ENCODE measurements at regions not wholly inside any gene's neighbourhood (a gene's known extent, or its start where the extent isn't known, plus 50 kb on each side); places are given as distances from the start of the nearest gene placed in this dataset.

DNA sequence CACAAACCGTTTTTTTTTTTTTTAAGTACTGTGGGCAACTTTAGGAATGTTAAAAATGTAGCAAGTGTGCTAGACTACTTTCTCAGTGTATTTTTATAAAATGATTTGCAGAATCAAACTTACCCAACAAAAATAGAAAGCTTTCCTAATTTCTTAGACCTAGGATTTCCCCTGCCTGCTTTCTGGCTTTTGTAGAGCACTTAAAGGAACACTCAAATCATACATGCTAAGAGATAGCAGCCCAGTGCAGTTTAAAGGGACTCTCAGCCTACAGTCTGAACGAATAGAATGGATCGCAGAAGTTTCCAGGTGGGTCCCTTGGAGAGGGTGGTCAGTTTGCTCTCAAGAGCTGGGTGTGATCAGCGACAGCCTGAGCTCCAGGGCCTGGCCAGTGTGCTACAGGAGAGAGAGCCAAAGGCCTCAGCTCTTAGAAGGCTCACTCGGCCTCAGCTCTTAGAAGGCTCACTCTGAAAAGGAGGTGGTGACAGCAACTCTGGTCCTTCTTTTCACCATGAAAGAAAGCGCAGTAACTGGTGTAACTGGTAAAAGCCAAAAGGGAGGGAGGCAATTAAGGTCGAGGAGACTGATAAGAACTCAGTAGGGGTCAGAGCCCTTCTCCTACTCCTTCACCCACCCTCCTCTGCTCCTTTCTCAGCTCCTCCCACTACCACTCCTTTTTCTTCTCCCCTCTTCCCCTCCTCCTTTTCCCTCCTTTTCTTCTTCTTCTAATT is 142.4 kb downstream of the ZFP64 start:
- no peak for TF ChIP-seq CTCF (conservative IDR thresholded peaks at IDR 0.05; ENCODE audit: low read length)
- TF ChIP-seq EZH2phosphoT487 (IDR thresholded peaks at IDR 0.05; ENCODE audit: borderline replicate concordance): no peak
